OCI-LY7 (cell line): ENCODE measurements at regions not wholly inside any gene's neighbourhood (a gene's known extent, or its start where the extent isn't known, plus 50 kb on each side); places are given as distances from the start of the nearest gene placed in this dataset.

Source experiments
- BruUV-seq: library from RNA; stranded (reverse); fragments of 400-500 nt; replicated peaks from 2 replicates; lab custom pipeline; 2021; lab: Mats Ljungman, UMichigan
- CTCF ChIA-PET: fragments of 300-600 bp; sonication (Branson Sonifier 250); formaldehyde crosslinking; loops from one replicate; lab custom pipeline; 2022; ENCODE audit warnings: antibody characterized with exemption; ENCODE audit not compliant: unreplicated experiment; lab: Charles Lee
- POLR2A ChIA-PET: fragments of 300-600 bp; sonication (Branson Sonifier 250); formaldehyde crosslinking; loops from one replicate; lab custom pipeline; 2022; ENCODE audit warnings: antibody characterized with exemption; lab: Charles Lee
- DNase-seq: peaks from one replicate; pipeline ENCODE4 v3.0.0-alpha.2; 2015; ENCODE audit warnings: low spot score
- H2AFZ ChIP-seq: fragments of 200-600 bp; sonication (generic), shearing (Covaris generic); 2 replicates; pipeline ENCODE4 v1.6.1; 2014; ENCODE audit warnings: mild to moderate bottlenecking, antibody characterized with exemption, low read length, moderate library complexity
- H3K27ac ChIP-seq: fragments of 200-600 bp; sonication (generic); 2 replicates; pipeline ENCODE4 v1.5.1; 2014; ENCODE audit warnings: mixed run types, low read depth, mild to moderate bottlenecking, moderate library complexity, low read length, inconsistent platforms; ENCODE audit not compliant: poor library complexity, severe bottlenecking
- H3K36me3 ChIP-seq: fragments of 200-600 bp; sonication (generic); 2 replicates; pipeline ENCODE4 v1.6.1; 2014; ENCODE audit warnings: mild to moderate bottlenecking, antibody characterized with exemption, low read length, moderate library complexity, mixed read lengths; ENCODE audit not compliant: insufficient read depth
- H3K4me1 ChIP-seq: fragments of 200-600 bp; sonication (generic); 2 replicates; pipeline ENCODE4 v1.5.1; 2014; ENCODE audit warnings: mild to moderate bottlenecking, low read length; ENCODE audit not compliant: insufficient read depth, poor library complexity, severe bottlenecking
- H3K4me2 ChIP-seq: fragments of 200-600 bp; sonication (generic); 2 replicates; pipeline ENCODE4 v1.6.1; 2014; ENCODE audit warnings: mild to moderate bottlenecking, low read length
- H3K4me3 ChIP-seq: fragments of 200-600 bp; sonication (generic); 2 replicates; pipeline ENCODE4 v1.5.1; 2014; ENCODE audit warnings: mild to moderate bottlenecking, low read depth, low read length; ENCODE audit not compliant: poor library complexity, severe bottlenecking
- H3K79me2 ChIP-seq: fragments of 200-600 bp; sonication (generic); 2 replicates; pipeline ENCODE4 v1.6.1; 2016; ENCODE audit warnings: low read depth, mild to moderate bottlenecking, low read length, moderate library complexity, mixed read lengths; ENCODE audit not compliant: insufficient read depth
- H3K9me2 ChIP-seq: fragments of 200-600 bp; sonication (generic); 2 replicates; pipeline ENCODE4 v1.6.1; 2016; ENCODE audit warnings: mild to moderate bottlenecking, low read length, mixed read lengths; ENCODE audit not compliant: insufficient read depth
- H3K9me3 ChIP-seq: fragments of 200-600 bp; sonication (generic); 2 replicates; pipeline ENCODE4 v1.6.1; 2014; ENCODE audit warnings: mild to moderate bottlenecking, mixed run types, low read length, mixed read lengths
- H4K20me1 ChIP-seq: fragments of 200-600 bp; sonication (generic); 2 replicates; pipeline ENCODE4 v1.6.1; 2014; ENCODE audit warnings: mild to moderate bottlenecking, antibody characterized with exemption, low read length, moderate library complexity, mixed read lengths; ENCODE audit not compliant: insufficient read depth
- CTCF ChIP-seq: fragments of 200-600 bp; sonication (generic); conservative IDR thresholded peaks from 2 replicates; pipeline ENCODE4 v1.5.1; 2014; ENCODE audit warnings: mild to moderate bottlenecking, antibody characterized with exemption, low read length, moderate library complexity, mixed read lengths
- EZH2phosphoT487 ChIP-seq: fragments of 200-600 bp; sonication (generic); IDR thresholded peaks from 2 replicates; pipeline ENCODE4 v1.6.1; 2018; ENCODE audit warnings: low read depth, borderline replicate concordance, mild to moderate bottlenecking, mixed run types, antibody characterized with exemption, low read length, moderate library complexity, mixed read lengths
- intact Hi-C: fragments of 100-400 bp; cut with micrococcal nuclease; formaldehyde crosslinking; loops from one replicate; pipeline ENCODE4 v1.10.0; 2022; ENCODE audit not compliant: unreplicated experiment

DNA sequence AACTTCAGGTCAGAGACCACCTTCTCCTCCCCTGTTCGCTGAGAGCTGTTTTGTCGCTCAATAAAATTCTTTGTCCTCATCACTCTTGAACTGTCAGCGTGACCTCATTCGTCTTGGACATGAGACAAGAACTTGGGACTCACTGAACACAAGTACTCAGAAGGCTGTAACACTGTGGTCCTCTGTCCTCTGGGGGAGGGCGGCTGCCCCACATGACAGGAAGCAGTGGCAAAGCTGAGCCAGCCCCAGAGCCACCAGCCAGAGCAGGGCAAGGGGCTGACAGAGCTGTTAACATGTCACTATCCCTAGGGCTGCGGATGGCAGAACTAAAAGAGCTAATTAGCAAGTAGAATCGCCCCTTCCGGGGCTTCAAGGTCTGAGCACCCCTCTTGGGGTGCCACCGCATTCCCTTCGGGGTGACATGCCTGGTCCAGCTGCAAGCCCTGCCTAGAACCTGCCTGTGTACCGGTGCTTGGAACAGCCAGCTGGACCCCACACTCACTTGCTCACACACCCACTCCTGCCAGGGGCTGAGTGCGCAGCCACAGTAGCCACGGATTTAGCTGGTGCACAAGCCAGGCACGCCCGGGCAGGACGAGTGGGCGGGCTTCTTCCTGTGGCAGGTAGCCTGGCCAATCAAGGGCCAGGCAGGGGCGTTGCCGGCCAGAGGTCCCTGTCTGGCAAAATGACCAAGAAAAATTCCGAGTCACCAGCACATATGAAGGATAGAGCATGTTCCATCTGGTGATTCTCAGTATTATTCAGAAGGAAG, 648.6 kb upstream of the AGA start:
- Histone ChIP-seq H3K4me2 (no peak overlapping the region), H3K4me3 (no peak overlapping the region), H3K9me2 (no peaks in the 10 kb centered on the region), H2AFZ (no peak overlapping the region), H3K27ac (no peak overlapping the region), H4K20me1 (no peaks in the 10 kb centered on the region), H3K79me2 (no peaks in the 10 kb centered on the region), H3K9me3 (no peaks in the 10 kb centered on the region), H3K4me1 (no peaks in the 10 kb centered on the region), H3K36me3 (no peaks in the 10 kb centered on the region)
- intact Hi-C loops: no loop called here
- TF ChIP-seq EZH2phosphoT487 (no peak), CTCF (no peak)
- DNase-seq: no peak
- CTCF ChIA-PET: no interaction called here
- POLR2A ChIA-PET: no interaction called here
- BruUV-seq: no TSS peak

GRCh38 chr4:178102139-178102538, 659.9 kb upstream of the AGA start:
- Histone ChIP-seq H4K20me1 (no peaks in the 10 kb centered on the region), H3K4me1 (no peaks in the 10 kb centered on the region), H3K36me3 (no peaks in the 10 kb centered on the region), H2AFZ (no peak overlapping the region), H3K9me2 (no peaks in the 10 kb centered on the region), H3K9me3 (no peaks in the 10 kb centered on the region), H3K27ac (no peak overlapping the region), H3K4me3 (no peak overlapping the region), H3K4me2 (no peak overlapping the region), H3K79me2 (no peaks in the 10 kb centered on the region)
- POLR2A ChIA-PET: interaction anchor here (0.6 kb wide), 1 partner anchor 231 kb away, joined by 4 read pairs; no protein-coding TSS in a partner anchor
- no peak for TF ChIP-seq EZH2phosphoT487
- no peak for TF ChIP-seq CTCF
- CTCF ChIA-PET: no interaction called here
- no peak for DNase-seq
- BruUV-seq: no TSS peak
- intact Hi-C loops: no loop called here

GRCh38 chr4:178105242-178105641, 663.0 kb upstream of the AGA start:
- BruUV-seq: no TSS peak

More at GRCh38 chr4:178105242-178105641, 663.0 kb upstream of the AGA start:
- TF ChIP-seq CTCF (no peak), EZH2phosphoT487 (no peak)
- Histone ChIP-seq H3K9me3 (no peaks in the 10 kb centered on the region), H3K4me2 (no peak overlapping the region), H2AFZ (no peak overlapping the region), H3K4me1 (no peaks in the 10 kb centered on the region), H3K9me2 (no peaks in the 10 kb centered on the region), H4K20me1 (no peaks in the 10 kb centered on the region), H3K36me3 (no peaks in the 10 kb centered on the region), H3K4me3 (no peak overlapping the region), H3K79me2 (no peaks in the 10 kb centered on the region), H3K27ac (no peak overlapping the region)
- POLR2A ChIA-PET: interaction anchor here (1.0 kb wide), 1 partner anchor 17 kb away, joined by 4 read pairs; no protein-coding TSS in a partner anchor
- CTCF ChIA-PET: no interaction called here
- DNase-seq: no peak
- intact Hi-C loops: no loop called here
